Sigmoid colon (tissue), 4 donors: ENCODE measurements at regions not wholly inside any gene's neighbourhood (a gene's known extent, or its start where the extent isn't known, plus 50 kb on each side); places are given as distances from the start of the nearest gene placed in this dataset.

Source experiments
- CTCF ChIP-seq, 4 experiments: fragments of 450-650 bp in 3 of 4; fragments of 200-600 bp in 1 of 4; IDR thresholded peaks; one replicate each; pipeline ENCODE4 v1.5.1; 2016 to 2019; ENCODE audit warnings: antibody characterized with exemption in 4 of 4, mild to moderate bottlenecking in 3 of 4, moderate library complexity in 2 of 4
- EP300 ChIP-seq, 4 donors: sonication (generic); formaldehyde crosslinking; IDR thresholded peaks; one replicate each; pipeline ENCODE4 v1.6.1; 2017; ENCODE audit warnings: antibody characterized with exemption in 4 of 4
- POLR2AphosphoS5 ChIP-seq, 4 donors: sonication (generic); formaldehyde crosslinking; IDR thresholded peaks; one replicate each; pipeline ENCODE4 v1.6.1; 2017; ENCODE audit warnings: antibody characterized with exemption in 4 of 4

- TF ChIP-seq CTCF (IDR thresholded peaks at IDR 0.05) (no peak), EP300 (IDR thresholded peaks at IDR 0.05) (no peak), POLR2AphosphoS5 (IDR thresholded peaks at IDR 0.05) (no peak)
Observed at GRCh38 chr2:43081131-43081765, 145.2 kb downstream of the ZFP36L2 start.
